NCI-H2196 (cell line): ENCODE measurements at regions not wholly inside any gene's neighbourhood (a gene's known extent, or its start where the extent isn't known, plus 50 kb on each side); places are given as distances from the start of the nearest gene placed in this dataset.
"Not testable (repeated sequence)": the region's sequence is repeated elsewhere in the genome, so short reads cannot be mapped to it uniquely, and the experiment has no call there.

ENCODE experiments used
- DNase-seq: peaks from one replicate; lab custom pipeline; 2025; ENCODE audit not compliant: unreplicated experiment; lab: John Stamatoyannopoulos, UW

GRCh38 chr3:23701716-23702597 lies 103.8 kb upstream of the UBE2E1 start:
- no peak for DNase-seq

- DNase-seq, result no peak
Measured at GRCh38 chr3:23704298-23704697, 101.5 kb upstream of the UBE2E1 start.

- no peak for DNase-seq
Measured at GRCh38 chr3:23706111-23706510, 99.6 kb upstream of the UBE2E1 start.

GRCh38 chr3:23709987-23710386 lies 95.8 kb upstream of the UBE2E1 start:
- no peak for DNase-seq

- no peak for DNase-seq
Measured at GRCh38 chr3:23710555-23710954, 95.2 kb upstream of the UBE2E1 start.

- DNase-seq, result no peak
Measured at GRCh38 chr3:23711916-23712494, 93.8 kb upstream of the UBE2E1 start.

GRCh38 chr3:23712656-23713559 lies 92.8 kb upstream of the UBE2E1 start:
- peak; percentile 34 for DNase-seq

- no peak for DNase-seq
Measured at GRCh38 chr3:23713641-23714040, 92.1 kb upstream of the UBE2E1 start.

GRCh38 chr3:23720059-23720458 lies 85.7 kb upstream of the UBE2E1 start:
- DNase-seq, result no peak

- no peak for DNase-seq
Measured at GRCh38 chr3:23720885-23721284, 84.9 kb upstream of the UBE2E1 start.

GRCh38 chr3:23723141-23723540 lies 82.6 kb upstream of the UBE2E1 start:
- no peak for DNase-seq

- no peak for DNase-seq
Measured at GRCh38 chr3:23723930-23724329, 81.8 kb upstream of the UBE2E1 start.

- no peak for DNase-seq
Measured at GRCh38 chr3:23726811-23727548, 78.8 kb upstream of the UBE2E1 start.

GRCh38 chr3:23728601-23729117 lies 77.1 kb upstream of the UBE2E1 start:
- no peak for DNase-seq

GRCh38 chr3:23729362-23729761 lies 76.4 kb upstream of the UBE2E1 start:
- DNase-seq, result not testable (repeated sequence)

GRCh38 chr3:23734481-23734880 lies 71.3 kb upstream of the UBE2E1 start:
- DNase-seq, result no peak

- no peak for DNase-seq
Measured at GRCh38 chr3:23735062-23735461, 70.7 kb upstream of the UBE2E1 start.

GRCh38 chr3:23735535-23736326 lies 70.0 kb upstream of the UBE2E1 start:
- DNase-seq, result no peak

GRCh38 chr3:23738944-23739343 lies 66.8 kb upstream of the UBE2E1 start:
- no peak for DNase-seq

- DNase-seq, result no peak
Measured at GRCh38 chr3:23739536-23739935, 66.2 kb upstream of the UBE2E1 start.
